Activated T-cell treated with anti-CD3 and anti-CD28 coated beads, Interleukin-2, amount 50 U/mL, for 48 hours (primary cell): ENCODE measurements at regions not wholly inside any gene's neighbourhood (a gene's known extent, or its start where the extent isn't known, plus 50 kb on each side); places are given as distances from the start of the nearest gene placed in this dataset.

Source experiments
- DNase-seq, 2 experiments: peaks; one replicate each; pipeline ENCODE4 v3.0.0-alpha.2; 2020

- DNase-seq, result no peak
These were observed 125.3 kb downstream of the TSHZ3 start for GRCh38 chr19:31223740-31224534.

DNA sequence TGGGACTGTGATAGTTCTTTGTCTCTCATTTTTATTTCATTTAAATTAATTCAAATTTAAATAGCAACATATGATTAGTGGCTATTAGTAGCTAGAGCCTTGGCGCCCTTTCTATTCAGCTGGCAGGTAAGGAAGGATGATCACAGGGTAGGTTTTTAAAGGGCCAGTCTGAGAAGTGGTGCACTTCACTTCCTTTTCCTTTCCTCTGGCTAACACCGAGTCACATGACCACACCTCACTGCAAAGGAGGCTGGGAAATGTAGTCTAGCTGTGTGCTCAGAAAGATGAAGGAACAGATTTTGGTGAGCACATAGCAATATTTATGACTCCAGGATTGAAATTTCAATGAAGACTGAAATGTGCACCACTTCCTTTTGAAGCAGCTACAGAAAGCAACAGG, 128.7 kb downstream of the TSHZ3 start:
- DNase-seq, result peak in 1 of 2 experiments; percentile 30

GRCh38 chr19:31214997-31215396, 134.2 kb downstream of the TSHZ3 start:
- DNase-seq, result no peak

- DNase-seq, result peak; percentile 85 to 89
These were observed 135.2 kb downstream of the TSHZ3 start for GRCh38 chr19:31214086-31214485.

- DNase-seq, result no peak
These were observed 138.1 kb downstream of the TSHZ3 start for GRCh38 chr19:31211088-31211487.

DNA sequence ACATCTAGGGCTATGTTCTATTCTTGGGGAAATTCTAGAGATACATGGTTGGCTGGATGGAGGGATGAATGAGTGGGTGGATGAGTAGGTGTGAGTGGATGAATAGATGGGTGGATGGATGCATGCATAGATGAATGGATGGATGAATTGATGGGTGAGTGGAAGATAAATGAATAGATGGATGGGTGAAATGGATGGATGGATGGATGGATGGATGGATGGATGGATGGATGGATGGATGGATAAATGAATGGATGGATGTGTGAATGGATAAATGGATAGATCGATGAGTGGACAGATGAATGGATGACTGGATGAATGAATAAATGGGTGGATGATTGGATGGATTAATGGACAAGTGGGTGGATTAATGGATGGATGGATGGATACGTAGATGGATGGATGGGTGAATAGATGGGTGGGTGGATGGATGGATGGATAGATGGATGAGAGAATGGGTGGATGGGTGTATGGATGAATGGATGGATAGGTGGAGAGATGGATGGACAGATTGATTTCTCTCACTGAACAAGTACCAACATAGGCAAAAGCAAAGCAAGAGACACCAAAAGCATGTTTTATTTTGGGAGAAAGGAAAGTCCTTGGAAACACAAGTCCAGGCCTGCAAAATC, 143.2 kb downstream of the TSHZ3 start:
- DNase-seq, result no peak

- no peak for DNase-seq
These were observed 145.1 kb downstream of the TSHZ3 start for GRCh38 chr19:31204115-31204514.

GRCh38 chr19:31185261-31185660, 164.0 kb downstream of the TSHZ3 start:
- no peak for DNase-seq

DNA sequence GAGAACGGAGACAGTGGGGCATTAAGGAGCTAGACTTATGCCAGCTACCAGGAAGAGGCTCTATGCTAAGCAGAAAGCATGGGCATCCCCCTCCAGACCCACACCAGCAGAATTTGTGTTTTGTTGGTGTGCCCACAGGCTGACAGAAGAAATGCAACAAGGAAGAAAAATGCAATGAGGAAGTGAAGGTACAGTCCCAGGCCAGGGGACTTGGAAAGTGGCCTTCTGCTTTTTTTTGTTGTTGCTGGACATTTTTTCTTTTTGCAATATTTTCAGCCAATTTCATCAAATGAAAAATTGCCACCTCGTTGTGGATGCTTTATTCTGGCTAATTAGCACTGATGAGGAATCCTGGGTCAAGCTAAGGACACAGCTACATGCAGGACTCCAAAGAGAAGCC, 167.7 kb downstream of the TSHZ3 start:
- DNase-seq, result no peak

- DNase-seq, result no peak
These were observed 168.3 kb downstream of the TSHZ3 start for GRCh38 chr19:31180907-31181306.

DNA sequence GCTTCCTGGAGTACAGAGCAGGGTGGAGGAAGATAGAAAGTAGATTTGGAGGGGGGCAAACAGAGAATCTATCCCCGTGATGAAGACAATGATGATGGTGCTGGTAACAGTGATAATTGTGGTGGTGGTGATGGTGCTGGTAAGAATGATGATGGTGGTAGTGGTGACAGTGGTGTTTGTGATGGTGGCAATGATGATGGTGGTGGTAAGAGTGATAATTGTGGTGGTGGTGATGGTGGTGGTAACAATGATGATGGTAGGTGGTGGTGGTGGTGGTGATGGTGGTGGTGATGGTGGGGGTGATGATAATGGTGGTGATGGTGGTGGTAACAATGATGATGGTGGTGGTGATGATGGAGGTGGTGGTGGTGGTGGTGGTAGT, 169.8 kb downstream of the TSHZ3 start:
- DNase-seq, result no peak

DNA sequence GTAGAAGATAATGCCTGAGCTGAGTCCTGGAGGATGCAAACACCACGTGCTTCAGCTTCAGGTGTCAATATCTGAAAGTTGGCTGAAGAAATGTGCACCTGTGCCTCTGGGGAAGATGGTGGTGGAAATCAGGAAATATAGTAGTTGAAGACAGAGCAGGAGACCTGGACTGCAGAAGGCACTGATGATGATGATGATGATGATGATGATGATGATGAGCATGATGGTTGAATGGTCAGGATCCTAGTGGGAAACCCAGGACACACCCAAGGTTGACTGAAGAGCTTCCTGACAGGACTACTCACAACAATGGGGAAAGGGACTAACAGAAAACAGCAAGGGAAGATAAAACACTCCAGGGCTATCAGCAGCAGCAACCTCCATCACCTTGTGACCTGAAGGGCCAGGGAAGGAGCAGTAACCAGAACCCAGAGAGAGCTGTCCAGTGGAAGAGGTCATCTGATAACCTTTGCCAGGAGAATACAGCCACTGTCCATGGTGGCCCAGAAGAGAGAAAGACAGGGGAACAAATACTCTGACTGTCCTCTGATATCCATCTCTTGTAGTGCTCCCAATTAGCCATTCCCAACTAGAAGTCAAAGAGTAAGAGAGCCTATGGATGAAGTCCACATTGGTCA, 170.3 kb downstream of the TSHZ3 start:
- no peak for DNase-seq

DNA sequence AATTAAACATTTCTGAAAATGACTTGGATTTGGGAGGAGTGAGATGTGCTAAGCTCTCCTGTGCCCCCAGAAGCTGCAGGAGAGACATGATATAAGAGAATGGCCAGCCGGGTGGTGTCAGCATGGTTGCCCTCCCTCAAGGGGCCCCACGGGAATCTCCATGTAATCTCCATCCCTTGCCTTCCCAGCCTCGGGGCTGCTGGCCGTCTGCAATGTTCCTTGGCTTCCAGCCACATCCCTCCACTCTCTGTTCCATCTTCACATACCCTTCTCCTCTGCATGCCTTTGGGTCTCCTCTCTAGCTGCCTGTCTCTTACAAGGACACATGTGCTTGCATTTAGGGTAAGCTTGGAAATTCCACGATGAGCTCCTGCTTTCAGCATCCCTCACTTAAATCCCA, 172.0 kb downstream of the TSHZ3 start:
- DNase-seq, result no peak

GRCh38 chr19:31175564-31176348, 173.5 kb downstream of the TSHZ3 start:
- DNase-seq, result no peak

GRCh38 chr19:31174948-31175347, 174.3 kb downstream of the TSHZ3 start:
- DNase-seq, result no peak

DNA sequence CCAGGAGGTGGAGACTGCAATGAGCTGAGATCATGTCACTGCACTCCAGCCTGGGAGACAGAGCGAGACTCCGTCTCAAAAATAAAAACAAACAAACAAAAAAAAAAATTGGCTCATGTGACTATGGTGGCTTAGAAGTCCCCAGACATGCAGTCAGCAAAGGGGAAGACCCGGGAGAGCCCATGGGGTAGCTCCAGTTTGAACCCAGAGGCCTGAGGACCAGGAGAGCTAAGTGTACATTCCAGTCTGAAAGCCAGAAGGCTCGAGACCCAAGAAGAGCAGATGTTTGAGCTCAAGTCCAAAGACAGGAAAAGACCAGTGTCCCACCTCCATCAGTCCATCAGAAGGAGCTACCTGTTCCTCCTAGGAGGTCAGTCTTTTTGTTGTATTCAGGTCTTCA, 175.2 kb downstream of the TSHZ3 start:
- DNase-seq, result no peak

GRCh38 chr19:31171936-31172335, 177.3 kb downstream of the TSHZ3 start:
- DNase-seq, result no peak

DNA sequence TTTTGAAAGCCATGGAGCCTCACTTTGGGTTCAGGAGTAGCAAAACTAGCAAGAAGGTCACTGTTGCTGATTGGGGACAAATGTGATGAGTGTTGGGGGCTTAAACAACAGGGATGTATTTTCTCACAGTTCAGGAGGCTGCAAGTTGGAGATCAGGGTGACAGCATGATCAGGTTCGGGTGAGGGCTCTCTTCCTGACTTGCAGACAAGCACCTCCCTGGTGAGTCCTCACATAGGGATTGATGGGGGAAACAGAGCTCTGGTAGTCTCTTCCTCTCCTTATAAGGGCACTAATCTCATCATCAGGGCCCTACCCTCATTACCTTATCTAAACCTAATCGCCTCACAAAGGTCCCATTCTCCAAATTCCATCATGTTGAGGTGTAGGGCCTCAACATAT, 179.2 kb downstream of the TSHZ3 start:
- no peak for DNase-seq

DNA sequence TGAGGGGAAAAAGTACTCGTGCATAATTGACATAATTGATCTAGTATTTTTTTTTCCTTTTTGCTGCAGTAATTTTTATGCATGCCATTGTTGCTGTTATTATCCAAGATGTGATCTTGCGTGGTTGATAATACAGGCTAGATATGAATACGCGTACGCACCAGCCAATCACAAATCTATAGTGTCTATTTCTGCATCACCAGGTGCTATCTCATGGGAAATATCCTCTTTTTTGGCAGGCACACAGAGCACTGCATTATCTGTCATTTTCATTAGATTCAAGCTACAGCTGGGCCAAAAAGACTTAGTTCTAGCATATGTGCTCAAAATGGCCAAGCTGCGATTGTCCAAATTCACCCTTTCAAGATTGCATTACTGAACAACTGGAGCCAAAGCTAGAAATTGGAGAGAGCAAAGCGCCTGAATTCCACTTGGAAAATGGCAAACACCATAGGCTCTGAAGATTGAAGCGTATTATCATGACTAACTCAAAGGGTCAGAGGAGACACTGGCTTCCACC, 181.1 kb downstream of the TSHZ3 start:
- no peak for DNase-seq

DNA sequence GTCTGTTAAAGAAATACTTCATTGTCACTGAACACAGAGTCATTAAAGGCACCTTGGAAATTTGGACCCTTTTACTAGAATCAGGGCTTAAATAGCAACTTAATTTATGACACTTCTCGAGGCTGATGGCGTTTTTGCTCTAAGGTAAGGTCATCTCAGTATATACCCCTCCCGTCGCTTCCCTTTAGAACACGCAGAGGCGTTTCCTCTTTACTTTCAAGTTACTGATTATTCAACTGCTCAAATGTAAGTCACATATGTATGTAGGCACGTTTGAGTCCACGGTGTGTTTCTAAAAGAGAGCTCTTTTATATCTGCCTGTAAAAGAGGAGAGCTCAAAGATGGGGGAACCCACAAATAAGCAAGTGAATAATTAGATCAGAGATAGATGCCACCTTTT, 181.5 kb downstream of the TSHZ3 start:
- no peak for DNase-seq

- no peak for DNase-seq
These were observed 183.0 kb downstream of the TSHZ3 start for GRCh38 chr19:31166206-31166605.

DNA sequence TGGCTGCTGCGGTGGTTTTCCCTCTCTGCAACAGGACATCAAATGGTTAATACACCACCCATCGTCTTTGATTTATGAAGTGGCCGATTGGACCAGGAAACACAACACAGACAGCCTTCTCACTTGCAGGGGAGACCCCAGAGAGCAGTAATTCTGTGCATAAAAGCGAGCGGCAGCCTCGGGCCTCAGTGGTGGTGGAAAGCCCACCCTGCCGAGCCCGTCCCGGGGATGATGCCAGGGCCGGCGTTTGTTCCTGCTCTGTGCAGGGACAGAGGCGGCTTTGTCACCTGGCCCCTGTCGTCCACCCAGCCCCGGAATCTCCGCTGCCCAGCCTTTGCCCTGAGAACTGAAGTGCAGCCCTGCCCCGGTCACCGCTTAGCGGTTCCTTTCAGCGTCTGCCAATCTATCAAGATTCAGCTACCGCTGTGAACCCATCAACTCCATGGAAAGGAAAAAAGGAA, 184.4 kb downstream of the TSHZ3 start:
- no peak for DNase-seq

DNA sequence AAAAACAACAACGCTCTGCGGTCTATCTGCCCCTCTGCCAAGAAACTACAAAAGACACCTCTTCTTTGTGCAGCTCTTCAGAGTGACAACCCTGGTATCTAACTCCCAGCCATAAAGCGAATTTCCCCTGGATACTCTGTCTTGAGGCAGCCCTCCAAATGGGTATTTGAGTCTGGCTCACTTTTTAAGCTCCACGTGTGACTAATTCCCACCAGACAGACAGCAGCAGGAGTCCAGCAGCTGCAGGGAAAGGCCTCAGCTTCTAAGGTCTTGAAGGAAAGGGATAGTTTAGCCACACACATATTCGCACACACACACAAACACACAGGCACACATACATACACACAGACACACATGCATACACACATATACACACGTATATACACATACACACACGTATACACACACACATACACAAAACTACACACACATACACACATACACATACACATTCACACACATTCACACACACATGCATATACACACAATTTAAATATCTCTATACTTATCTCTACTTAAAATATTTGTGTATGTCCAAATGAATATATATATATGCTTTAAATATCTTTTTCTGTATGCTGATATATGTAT, 188.8 kb downstream of the TSHZ3 start:
- DNase-seq, result no peak
